ENCODE measurements at regions not wholly inside any gene's neighbourhood (a gene's known extent, or its start where the extent isn't known, plus 50 kb on each side); places are given as distances from the start of the nearest gene placed in this dataset.

DNA sequence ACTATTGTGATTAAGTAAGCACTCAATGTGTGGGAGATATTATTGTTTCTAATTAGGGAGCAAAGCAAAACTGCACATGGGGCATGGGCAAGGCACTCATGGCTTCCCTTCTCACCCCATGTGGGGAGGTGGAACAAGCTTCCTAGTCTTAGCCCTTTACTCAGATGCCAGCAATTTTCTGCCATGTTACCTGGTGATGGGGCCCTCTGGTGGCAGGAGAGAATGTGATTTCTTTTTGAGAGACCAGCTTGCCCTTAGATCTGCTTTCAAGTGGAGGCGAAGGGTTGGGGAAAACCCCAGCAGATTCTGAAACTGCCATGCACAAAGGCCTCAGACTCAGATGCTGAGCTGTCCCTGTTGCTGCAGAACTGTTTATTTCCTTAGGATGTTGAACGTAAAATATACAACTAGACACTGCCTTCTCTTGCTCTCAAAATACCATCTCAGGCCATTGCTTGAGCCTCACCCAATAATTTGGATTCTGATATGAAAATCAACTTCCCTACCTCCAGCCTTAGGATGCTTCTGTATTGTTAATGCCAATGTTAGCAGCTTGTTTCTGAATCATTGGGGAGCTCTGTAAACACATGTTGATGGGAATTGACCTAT lies 130.2 kb upstream of the TPRG1 start:
- CTCF ChIA-PET, result interaction anchor here (0.5 to 2.1 kb wide), 7 partner anchors 12 to 1303 kb away, joined by 3 to 9 read pairs (median 3); no protein-coding TSS in a partner anchor
- Histone ChIP-seq H3K4me1 (no peaks in the 10 kb centered on the region), H3K27ac (no peak overlapping the region), H3K4me3 (no peak overlapping the region), H3K4me2 (no peak overlapping the region), H3K9me3 (no peaks in the 10 kb centered on the region)
- WGBS (ENCODE audit: missing lambda C conversion rate), result 76% methylated on average over 2 of the region's 2 CpGs
- DNase-seq (ENCODE audit: low read depth in 1 of 2, low spot score in 1 of 2) (peak; percentile 13 to 50), FAIRE-seq (no peak), ATAC-seq (peak in 1 of 2 experiments; percentile 76; a peak in 4 of 6 replicates)
- TF ChIP-seq SREBF2 (IDR thresholded peaks at IDR 0.05), result no peak
- TF ChIP-seq, protein P1, sequence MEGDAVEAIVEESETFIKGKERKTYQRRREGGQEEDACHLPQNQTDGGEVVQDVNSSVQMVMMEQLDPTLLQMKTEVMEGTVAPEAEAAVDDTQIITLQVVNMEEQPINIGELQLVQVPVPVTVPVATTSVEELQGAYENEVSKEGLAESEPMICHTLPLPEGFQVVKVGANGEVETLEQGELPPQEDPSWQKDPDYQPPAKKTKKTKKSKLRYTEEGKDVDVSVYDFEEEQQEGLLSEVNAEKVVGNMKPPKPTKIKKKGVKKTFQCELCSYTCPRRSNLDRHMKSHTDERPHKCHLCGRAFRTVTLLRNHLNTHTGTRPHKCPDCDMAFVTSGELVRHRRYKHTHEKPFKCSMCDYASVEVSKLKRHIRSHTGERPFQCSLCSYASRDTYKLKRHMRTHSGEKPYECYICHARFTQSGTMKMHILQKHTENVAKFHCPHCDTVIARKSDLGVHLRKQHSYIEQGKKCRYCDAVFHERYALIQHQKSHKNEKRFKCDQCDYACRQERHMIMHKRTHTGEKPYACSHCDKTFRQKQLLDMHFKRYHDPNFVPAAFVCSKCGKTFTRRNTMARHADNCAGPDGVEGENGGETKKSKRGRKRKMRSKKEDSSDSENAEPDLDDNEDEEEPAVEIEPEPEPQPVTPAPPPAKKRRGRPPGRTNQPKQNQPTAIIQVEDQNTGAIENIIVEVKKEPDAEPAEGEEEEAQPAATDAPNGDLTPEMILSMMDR (IDR thresholded peaks at IDR 0.05), result peak; percentile 41
- TF ChIP-seq RAD21 (conservative IDR thresholded peaks at IDR 0.05 in 1 of 2, IDR thresholded peaks at IDR 0.05 in 1 of 2), result peak; percentile 28 to 53; a peak in 3 of 5 replicates
- TF ChIP-seq, protein P2, sequence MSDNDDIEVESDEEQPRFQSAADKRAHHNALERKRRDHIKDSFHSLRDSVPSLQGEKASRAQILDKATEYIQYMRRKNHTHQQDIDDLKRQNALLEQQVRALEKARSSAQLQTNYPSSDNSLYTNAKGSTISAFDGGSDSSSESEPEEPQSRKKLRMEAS (IDR thresholded peaks at IDR 0.05), result no peak
- TF ChIP-seq, protein P3, sequence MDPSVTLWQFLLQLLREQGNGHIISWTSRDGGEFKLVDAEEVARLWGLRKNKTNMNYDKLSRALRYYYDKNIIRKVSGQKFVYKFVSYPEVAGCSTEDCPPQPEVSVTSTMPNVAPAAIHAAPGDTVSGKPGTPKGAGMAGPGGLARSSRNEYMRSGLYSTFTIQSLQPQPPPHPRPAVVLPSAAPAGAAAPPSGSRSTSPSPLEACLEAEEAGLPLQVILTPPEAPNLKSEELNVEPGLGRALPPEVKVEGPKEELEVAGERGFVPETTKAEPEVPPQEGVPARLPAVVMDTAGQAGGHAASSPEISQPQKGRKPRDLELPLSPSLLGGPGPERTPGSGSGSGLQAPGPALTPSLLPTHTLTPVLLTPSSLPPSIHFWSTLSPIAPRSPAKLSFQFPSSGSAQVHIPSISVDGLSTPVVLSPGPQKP (IDR thresholded peaks at IDR 0.05; ENCODE audit: low read depth, low read length), result no peak
- no peak for TF ChIP-seq MAZ (IDR thresholded peaks at IDR 0.05; ENCODE audit: borderline replicate concordance, low read depth, low read length)
- TF ChIP-seq RARB (CRISPR knock-in tag; IDR thresholded peaks at IDR 0.05), result no peak
- no peak for TF ChIP-seq MYC (IDR thresholded peaks at IDR 0.05; ENCODE audit: borderline replicate concordance, low read length)
- peak; percentile 36; the same call in 1 of the 3 replicates for TF ChIP-seq SMC3 (IDR thresholded peaks at IDR 0.05)
- no peak for TF ChIP-seq NFE2L2 (conservative IDR thresholded peaks at IDR 0.05; ENCODE audit: low read length)
- TF ChIP-seq ZSCAN20 (CRISPR knock-in tag; IDR thresholded peaks at IDR 0.05), result no peak
- POLR2A ChIA-PET, result no interaction called here

DNA sequence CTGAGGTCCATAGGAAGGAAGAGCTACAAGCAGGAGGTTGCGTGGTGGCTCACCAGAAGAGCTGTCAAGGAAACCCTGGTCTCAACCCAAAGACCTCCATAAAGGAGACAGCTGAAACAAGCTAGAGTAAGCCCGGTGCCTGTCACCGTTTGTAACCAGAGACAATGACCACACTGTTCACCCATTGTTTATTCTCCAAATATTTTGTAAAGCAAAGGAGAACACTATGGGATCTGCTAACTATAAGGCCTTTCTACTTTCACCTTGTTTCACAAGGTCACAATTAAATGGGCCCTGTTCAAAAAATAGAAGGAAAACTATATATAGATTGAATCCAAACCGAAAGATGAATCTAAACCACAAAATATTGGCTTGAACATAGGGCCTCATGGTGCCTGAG lies 128.9 kb upstream of the TPRG1 start:
- TF ChIP-seq, protein P4, sequence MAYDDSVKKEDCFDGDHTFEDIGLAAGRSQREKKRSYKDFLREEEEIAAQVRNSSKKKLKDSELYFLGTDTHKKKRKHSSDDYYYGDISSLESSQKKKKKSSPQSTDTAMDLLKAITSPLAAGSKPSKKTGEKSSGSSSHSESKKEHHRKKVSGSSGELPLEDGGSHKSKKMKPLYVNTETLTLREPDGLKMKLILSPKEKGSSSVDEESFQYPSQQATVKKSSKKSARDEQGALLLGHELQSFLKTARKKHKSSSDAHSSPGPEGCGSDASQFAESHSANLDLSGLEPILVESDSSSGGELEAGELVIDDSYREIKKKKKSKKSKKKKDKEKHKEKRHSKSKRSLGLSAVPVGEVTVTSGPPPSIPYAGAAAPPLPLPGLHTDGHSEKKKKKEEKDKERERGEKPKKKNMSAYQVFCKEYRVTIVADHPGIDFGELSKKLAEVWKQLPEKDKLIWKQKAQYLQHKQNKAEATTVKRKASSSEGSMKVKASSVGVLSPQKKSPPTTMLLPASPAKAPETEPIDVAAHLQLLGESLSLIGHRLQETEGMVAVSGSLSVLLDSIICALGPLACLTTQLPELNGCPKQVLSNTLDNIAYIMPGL (CRISPR knock-in tag; IDR thresholded peaks at IDR 0.05; ENCODE audit: borderline replicate concordance), result no peak
- TF ChIP-seq ESRRA (IDR thresholded peaks at IDR 0.05; ENCODE audit: borderline replicate concordance, low read length) (no peak), HOXB5 (CRISPR knock-in tag; IDR thresholded peaks at IDR 0.05) (no peak), CHD4 (IDR thresholded peaks at IDR 0.05; ENCODE audit: borderline replicate concordance) (no peak), GATA3 (IDR thresholded peaks at IDR 0.05; ENCODE audit: borderline replicate concordance) (no peak), JUN (IDR thresholded peaks at IDR 0.05) (no peak), MYC (IDR thresholded peaks at IDR 0.05; ENCODE audit: borderline replicate concordance, low read length) (no peak), CHD2 (IDR thresholded peaks at IDR 0.05; ENCODE audit: low read length, partially characterized antibody) (no peak), RFX5 (IDR thresholded peaks at IDR 0.05) (no peak), BHLHE40 (IDR thresholded peaks at IDR 0.05; ENCODE audit: low read depth, low read length) (no peak), KDM1A (IDR thresholded peaks at IDR 0.05; ENCODE audit: low read depth) (no peak), RNF2 (IDR thresholded peaks at IDR 0.05; ENCODE audit: borderline replicate concordance, low read depth) (no peak), HOXA7 (CRISPR knock-in tag; IDR thresholded peaks at IDR 0.05) (no peak), HDAC2 (IDR thresholded peaks at IDR 0.05) (no peak), POLR2A (IDR thresholded peaks at IDR 0.05; ENCODE audit: low read length) (no peak)
- TF ChIP-seq, protein P5, sequence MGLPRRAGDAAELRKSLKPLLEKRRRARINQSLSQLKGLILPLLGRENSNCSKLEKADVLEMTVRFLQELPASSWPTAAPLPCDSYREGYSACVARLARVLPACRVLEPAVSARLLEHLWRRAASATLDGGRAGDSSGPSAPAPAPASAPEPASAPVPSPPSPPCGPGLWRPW (IDR thresholded peaks at IDR 0.05), result no peak
- TF ChIP-seq, protein P3 (IDR thresholded peaks at IDR 0.05; ENCODE audit: low read depth, low read length), result no peak
- Histone ChIP-seq H3K4me1 (no peaks in the 10 kb centered on the region), H3K4me2 (no peak overlapping the region), H3K4me3 (no peak overlapping the region), H3K9me3 (no peaks in the 10 kb centered on the region), H3K27ac (no peak overlapping the region)
- FAIRE-seq (no peak), ATAC-seq (no peak), DNase-seq (ENCODE audit: low read depth in 1 of 2, low spot score in 1 of 2) (no peak)
- POLR2A ChIA-PET, result no interaction called here
- WGBS (ENCODE audit: missing lambda C conversion rate), result 87% methylated on average over 4 of the region's 4 CpGs
- CTCF ChIA-PET, result interaction anchor here (2.1 kb wide), 1 partner anchor 13 kb away, joined by 9 read pairs; no protein-coding TSS in a partner anchor

All from A549 (cell line).